ENCODE measurements at regions not wholly inside any gene's neighbourhood (a gene's known extent, or its start where the extent isn't known, plus 50 kb on each side); places are given as distances from the start of the nearest gene placed in this dataset.

- H3K79me2 ChIP-seq (ENCODE audit: insufficient read depth, low read length), result no peaks in the 10 kb centered on the region
- no peak overlapping the region for H3K27ac Mint-ChIP-seq
- no peak overlapping the region for H3T11ph ChIP-seq (ENCODE audit: low read length)
- no peak overlapping the region for H2BK5ac ChIP-seq (ENCODE audit: insufficient read length, low read length)
- H3K79me1 ChIP-seq (ENCODE audit: insufficient read depth, low read depth, low read length, poor library complexity, severe bottlenecking), result no peaks in the 10 kb centered on the region
- peaks cover 12% of the 10 kb centered on the region for H3K9me3 ChIP-seq (ENCODE audit: control insufficient read depth, low read depth, low read length)
- no peaks in the 10 kb centered on the region for H3K27me3 Mint-ChIP-seq (ENCODE audit: low read depth)
- H3K4me1 ChIP-seq (ENCODE audit: insufficient read depth, low read length), result no peaks in the 10 kb centered on the region
- no peaks in the 10 kb centered on the region for H3K23me2 ChIP-seq (ENCODE audit: insufficient read length, low read depth, low read length, poor library complexity, severe bottlenecking)
- peaks cover 11 to 27% (median 15%) of the 10 kb centered on the region in 3 experiments for H3K36me3 Mint-ChIP-seq (ENCODE audit: insufficient read depth in 1 of 3, low read depth in 3 of 3)
- no peak overlapping the region for H3K9ac ChIP-seq (ENCODE audit: extremely low read depth, insufficient read length, low read length)
- H3K18ac ChIP-seq (ENCODE audit: insufficient read length, low read depth, low read length), result no peak overlapping the region
- H2BK12ac ChIP-seq (ENCODE audit: insufficient read length, low read depth, low read length), result no peak overlapping the region
- no peak overlapping the region for H3K23ac ChIP-seq (ENCODE audit: insufficient read length, low read depth, low read length)
- no peak overlapping the region for H2AFZ ChIP-seq (ENCODE audit: low read length)
- H3K4me3 Mint-ChIP-seq, result no peak overlapping the region
- no peak for TF ChIP-seq CTCF (conservative IDR thresholded peaks at IDR 0.05)
- H3K4ac ChIP-seq (ENCODE audit: low read depth, low read length), result no peak overlapping the region
- H3K56ac ChIP-seq (ENCODE audit: insufficient read length, low read depth, low read length), result no peak overlapping the region
- no peaks in the 10 kb centered on the region for H3K27me3 ChIP-seq (ENCODE audit: insufficient read depth, low read length)
- no peak overlapping the region for H3K27ac ChIP-seq (ENCODE audit: insufficient read length, low read depth, low read length)
- H3K9me3 Mint-ChIP-seq, result peaks cover 22 to 28% of the 10 kb centered on the region in 2 experiments
- no peak for DNase-seq
- H2BK20ac ChIP-seq (ENCODE audit: low read depth, low read length, poor library complexity, severe bottlenecking), result no peak overlapping the region
- H2AK5ac ChIP-seq (ENCODE audit: insufficient read length, low read length), result no peak overlapping the region
- no peak overlapping the region for H4K91ac ChIP-seq (ENCODE audit: insufficient read length, low read depth, low read length)
- no peak overlapping the region for H3K4me2 ChIP-seq (ENCODE audit: insufficient read depth, insufficient read length, low read length)
- peaks cover 0 to 6% of the 10 kb centered on the region in 2 experiments; a peak in 1 of 4 replicates for H3K4me1 Mint-ChIP-seq
- H4K5ac ChIP-seq (ENCODE audit: insufficient read length, low read depth, low read length), result no peak overlapping the region
- H2BK120ac ChIP-seq (ENCODE audit: low read depth, low read length, poor library complexity, severe bottlenecking), result no peak overlapping the region
- H2BK15ac ChIP-seq (ENCODE audit: low read depth, low read length), result no peak overlapping the region
- no peaks in the 10 kb centered on the region for H4K20me1 ChIP-seq (ENCODE audit: control insufficient read depth, insufficient read depth, insufficient read length)
- H3K14ac ChIP-seq (ENCODE audit: insufficient read depth, low read length), result no peak overlapping the region
- H4K8ac ChIP-seq (replicated peaks; ENCODE audit: insufficient read length, low read depth, low read length), result no peak overlapping the region
Observed at GRCh38 chr3:22594990-22595389, 608.1 kb upstream of the UBE2E2 start.
